HG02970 (cell line): ENCODE measurements at regions not wholly inside any gene's neighbourhood (a gene's known extent, or its start where the extent isn't known, plus 50 kb on each side); places are given as distances from the start of the nearest gene placed in this dataset.

Experiments used
- ATAC-seq: cut with Tn5 transposase; IDR thresholded peaks from one replicate; pipeline ENCODE4 v1.9.1; 2021; ENCODE audit warnings: mild to moderate bottlenecking, moderate library complexity, moderate number of reproducible peaks; ENCODE audit not compliant: unreplicated experiment, low FRiP score

GRCh38 chrX:39202641-39203040 is 401.4 kb downstream of the MID1IP1 start:
- ATAC-seq, result no peak

DNA sequence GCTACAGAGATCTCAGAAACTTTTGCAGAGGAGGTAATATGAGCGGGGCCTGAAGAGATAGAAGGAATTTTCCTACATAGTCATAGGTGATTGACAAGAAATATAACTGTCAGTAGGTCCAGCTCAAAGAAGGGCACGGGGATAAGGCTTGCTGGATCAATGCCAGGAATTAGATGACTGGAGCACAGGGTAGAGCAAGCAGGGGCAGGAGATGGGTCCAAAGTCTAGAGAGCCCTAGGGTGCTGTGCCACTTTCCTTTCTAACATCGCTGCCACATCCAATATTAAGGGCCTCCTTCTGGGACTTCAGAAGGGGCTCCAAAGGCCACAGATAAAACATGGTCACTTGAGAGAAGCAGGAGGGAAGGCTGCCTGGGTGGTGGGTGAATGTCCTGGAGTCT is 402.2 kb downstream of the MID1IP1 start:
- ATAC-seq, result no peak

DNA sequence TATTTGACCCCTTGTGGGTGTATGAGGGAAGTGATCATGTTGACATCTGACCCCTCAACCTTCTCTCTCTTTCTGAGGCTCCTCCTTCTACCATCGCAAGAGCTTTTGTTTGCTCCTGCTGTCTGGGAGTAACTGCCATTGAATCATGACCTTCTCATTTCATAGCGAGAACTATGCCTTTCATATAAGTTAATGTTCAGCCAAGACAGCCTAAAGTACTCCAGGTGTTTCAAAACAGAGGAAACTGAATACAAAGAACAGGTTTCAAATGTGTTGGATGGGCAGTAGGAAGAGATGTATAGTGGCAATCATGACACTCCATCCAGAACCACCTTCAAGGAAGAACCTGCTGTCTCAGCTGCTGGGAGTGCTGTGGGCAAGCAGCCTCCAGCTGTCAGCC is 403.1 kb downstream of the MID1IP1 start:
- ATAC-seq, result no peak

DNA sequence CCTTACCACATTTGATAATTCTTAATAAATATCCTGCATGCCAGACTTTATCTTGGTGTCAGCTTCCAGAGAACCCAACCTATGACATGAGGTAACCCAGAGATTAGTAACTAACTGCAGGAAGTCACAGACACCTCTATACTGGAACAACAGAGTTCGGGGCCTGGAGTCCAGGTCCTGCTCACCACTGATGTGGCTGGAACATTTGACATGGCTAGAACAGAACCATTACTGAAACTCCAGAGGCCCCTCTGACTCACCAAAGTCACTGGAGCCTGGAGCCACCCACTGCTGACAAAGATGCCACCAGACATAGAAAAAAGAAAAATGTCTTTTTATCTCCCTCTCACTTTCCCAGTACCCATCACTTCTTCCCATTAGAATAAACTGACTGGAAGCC is 403.7 kb downstream of the MID1IP1 start:
- ATAC-seq, result no peak

GRCh38 chrX:39205467-39205866 is 404.2 kb downstream of the MID1IP1 start:
- no peak for ATAC-seq

- ATAC-seq, result no peak
Measured at GRCh38 chrX:39206399-39207145, 405.3 kb downstream of the MID1IP1 start.

DNA sequence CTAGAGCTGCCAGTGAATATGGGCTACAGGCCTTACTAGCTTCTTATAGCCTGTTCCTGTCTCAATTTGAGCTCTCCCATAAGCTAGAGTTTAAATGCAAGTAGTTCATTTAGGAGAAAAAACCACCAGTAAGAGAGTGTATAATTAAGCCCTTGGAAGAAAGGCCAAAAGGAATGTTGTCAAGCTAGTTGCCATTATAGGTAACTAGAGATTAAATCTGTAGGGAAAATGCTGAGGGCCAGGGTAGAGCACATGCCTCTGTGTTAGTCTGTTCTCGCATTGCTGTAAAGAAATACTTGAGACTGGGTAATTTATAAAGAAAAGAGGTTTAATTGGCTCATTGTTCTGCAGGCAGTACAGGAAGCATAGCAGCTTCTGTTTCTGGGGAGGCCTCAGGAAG is 410.2 kb downstream of the MID1IP1 start:
- no peak for ATAC-seq

- no peak for ATAC-seq
Measured at GRCh38 chrX:39212456-39212855, 411.2 kb downstream of the MID1IP1 start.

GRCh38 chrX:39214387-39215126 is 413.3 kb downstream of the MID1IP1 start:
- ATAC-seq, result no peak

DNA sequence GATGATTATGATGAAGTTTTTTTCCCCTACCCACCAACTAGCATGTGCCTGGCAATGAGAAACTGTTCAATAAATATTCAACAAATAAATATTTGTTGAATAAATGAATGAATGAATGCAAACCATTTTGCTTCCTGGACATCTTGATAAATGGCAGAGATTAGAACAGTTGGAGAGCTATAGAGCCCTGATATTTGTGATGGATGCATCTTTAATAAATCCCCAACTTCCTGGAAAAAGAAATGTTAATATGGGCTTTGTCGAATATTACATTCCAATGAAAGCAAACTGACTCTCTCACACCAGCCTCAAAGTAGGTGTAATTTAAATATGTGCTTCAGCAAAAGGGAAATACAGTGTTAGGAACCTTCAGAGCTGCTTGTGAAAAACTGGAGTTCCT is 419.7 kb downstream of the MID1IP1 start:
- ATAC-seq, result no peak

- ATAC-seq, result no peak
Measured at GRCh38 chrX:39222346-39223113, 421.3 kb downstream of the MID1IP1 start.

GRCh38 chrX:39226251-39226650 is 425.0 kb downstream of the MID1IP1 start:
- ATAC-seq, result no peak

- ATAC-seq, result no peak
Measured at GRCh38 chrX:39227371-39227770, 426.1 kb downstream of the MID1IP1 start.

DNA sequence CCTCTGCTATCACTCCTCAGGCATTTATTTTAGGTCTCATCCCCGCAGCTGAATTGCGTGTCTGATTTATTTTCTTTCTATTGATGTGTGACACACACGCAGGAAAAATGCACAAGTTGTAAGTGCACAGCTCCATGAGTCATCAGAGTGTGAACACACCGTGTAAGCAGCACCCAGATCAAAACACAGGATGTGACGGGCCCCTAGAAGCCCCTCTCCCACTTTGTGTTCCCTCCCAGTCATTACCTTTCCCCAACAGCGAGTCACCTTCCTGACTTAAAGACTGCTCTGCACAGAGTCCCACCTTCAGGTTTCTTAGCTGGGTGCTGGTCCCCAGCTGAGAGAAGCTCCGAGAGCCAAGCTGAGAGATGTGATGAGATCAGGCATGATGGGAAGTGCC is 436.7 kb downstream of the MID1IP1 start:
- no peak for ATAC-seq

DNA sequence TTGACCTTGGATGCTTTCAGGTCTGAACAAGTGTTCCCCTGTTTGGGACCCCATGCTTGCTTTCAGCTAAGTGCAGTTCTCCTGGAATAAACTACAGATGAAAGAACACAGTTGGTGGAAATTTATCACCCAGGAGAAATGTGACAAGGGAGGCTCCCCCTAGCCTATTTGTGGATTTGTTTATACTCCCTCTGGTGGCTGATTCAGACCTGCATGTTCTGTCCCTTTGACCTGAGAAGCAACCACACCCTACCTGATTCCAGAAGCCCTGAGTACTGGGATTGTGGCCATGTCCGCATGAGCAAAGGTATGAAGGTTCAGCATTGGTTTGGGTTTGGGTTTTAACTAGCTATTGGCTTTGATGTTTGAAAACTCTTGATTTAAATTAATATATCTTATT is 440.9 kb downstream of the MID1IP1 start:
- no peak for ATAC-seq

DNA sequence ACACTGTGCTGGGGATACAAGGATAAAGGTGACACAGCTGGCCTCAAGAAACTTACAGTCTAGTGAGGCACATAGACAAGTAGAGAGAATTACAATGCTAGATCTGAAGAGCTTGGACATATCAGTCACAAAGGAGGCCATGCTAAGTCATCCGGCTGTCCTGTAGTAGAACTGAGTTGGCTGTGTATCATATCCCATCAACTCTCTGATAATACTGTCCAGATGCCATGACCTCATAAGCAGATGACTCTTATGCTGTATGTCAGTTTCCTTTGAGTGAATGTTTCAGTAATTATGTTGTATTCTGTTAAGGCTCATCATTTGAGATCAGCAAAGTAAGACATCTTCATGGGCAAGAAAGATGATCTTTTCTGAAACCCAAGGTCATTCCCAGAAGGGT is 442.9 kb downstream of the MID1IP1 start:
- ATAC-seq, result no peak

DNA sequence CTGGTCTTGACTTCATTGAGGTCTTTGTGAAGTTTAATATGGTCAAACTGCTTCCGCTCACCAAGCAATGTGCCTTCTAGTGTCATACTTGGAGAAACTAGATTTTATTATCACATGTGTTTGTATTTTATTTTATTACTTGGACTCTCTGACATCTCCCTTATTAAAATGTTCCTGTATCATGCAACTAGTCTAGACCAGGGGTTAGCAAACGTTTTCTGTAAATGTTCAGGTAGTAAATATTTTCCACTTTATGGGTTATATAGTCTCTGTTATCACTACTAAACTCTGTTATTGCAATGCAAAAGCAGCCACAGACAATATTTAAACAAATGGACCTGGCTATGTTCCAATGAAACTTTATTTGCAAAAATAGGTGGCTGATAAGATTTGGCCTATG is 443.8 kb downstream of the MID1IP1 start:
- ATAC-seq, result no peak

GRCh38 chrX:39247536-39247935 is 446.3 kb downstream of the MID1IP1 start:
- ATAC-seq, result no peak

DNA sequence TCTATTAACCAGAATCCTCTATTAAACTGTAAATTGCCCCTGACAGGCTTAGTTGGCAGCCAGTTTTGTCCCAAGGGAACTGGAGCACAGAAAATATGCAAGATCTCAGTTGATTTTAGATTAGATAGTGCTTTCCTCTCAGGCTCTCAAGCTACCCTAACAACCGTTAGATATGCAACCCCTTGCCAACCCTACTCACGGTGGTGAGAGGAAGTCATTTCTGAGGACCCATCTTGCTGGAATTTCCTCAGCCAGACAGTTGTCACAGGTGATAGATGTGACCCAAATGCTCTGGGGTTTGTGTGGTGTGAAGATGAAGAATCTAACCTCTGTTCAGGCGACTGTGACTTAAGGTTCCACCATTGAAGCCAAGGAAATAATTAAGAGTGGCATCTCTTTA is 447.1 kb downstream of the MID1IP1 start:
- ATAC-seq, result no peak

GRCh38 chrX:39249999-39250398 is 448.7 kb downstream of the MID1IP1 start:
- no peak for ATAC-seq

DNA sequence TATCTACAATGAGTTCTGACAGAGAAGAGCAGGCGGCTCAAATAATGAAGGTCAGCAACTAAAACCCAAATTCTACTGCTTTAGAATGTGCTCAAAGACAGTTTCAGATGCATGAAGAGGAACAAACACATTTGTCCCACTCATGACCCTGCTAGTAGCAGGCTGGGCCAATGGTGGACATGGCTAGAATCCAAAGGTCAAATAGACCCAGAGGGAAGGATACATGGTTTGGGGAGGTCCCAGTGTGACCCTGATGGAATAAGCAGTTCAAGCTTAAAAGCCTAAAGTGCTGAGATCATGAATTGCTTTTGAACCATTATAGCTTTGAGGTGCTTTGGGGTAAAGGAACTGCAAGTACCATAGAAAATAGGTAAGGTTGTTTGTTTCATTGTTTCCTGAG is 450.7 kb downstream of the MID1IP1 start:
- no peak for ATAC-seq
